HCT116 (cell line): ENCODE measurements at regions not wholly inside any gene's neighbourhood (a gene's known extent, or its start where the extent isn't known, plus 50 kb on each side); places are given as distances from the start of the nearest gene placed in this dataset.

ENCODE experiments used
- ATF3 ChIP-seq: IDR thresholded peaks from 2 replicates; pipeline ENCODE4 v1.6.1; 2012
- CTCF ChIP-seq, 3 experiments: fragments of 200-600 bp in 1 of 3; sonication (generic) in 1 of 3; IDR thresholded peaks in 2 of 3; conservative IDR thresholded peaks in 1 of 3; 2 replicates each; pipeline ENCODE4 v1.5.1; 2012 to 2017; ENCODE audit warnings: low read depth in 2 of 3, low read length in 2 of 3, antibody characterized with exemption in 1 of 3, borderline replicate concordance in 1 of 3, control low read depth in 1 of 3, mild to moderate bottlenecking in 1 of 3, mixed read lengths in 1 of 3, mixed run types in 1 of 3, moderate library complexity in 1 of 3; ENCODE audit not compliant: insufficient read depth in 1 of 3
- EGR1 ChIP-seq: IDR thresholded peaks from 2 replicates; pipeline ENCODE4 v1.6.1; 2012; ENCODE audit warnings: low read depth
- EZH2 ChIP-seq: fragments of 200-600 bp; sonication (generic); IDR thresholded peaks from 2 replicates; pipeline ENCODE4 v1.6.1; 2017; ENCODE audit warnings: antibody characterized with exemption, mixed run types
- POLR2A ChIP-seq: IDR thresholded peaks from 2 replicates; pipeline ENCODE4 v1.7.0; 2011; ENCODE audit warnings: borderline replicate concordance; ENCODE audit not compliant: insufficient read depth, insufficient read length; ENCODE audit errors: extremely low read depth
- RAD21 ChIP-seq: IDR thresholded peaks from 2 replicates; pipeline ENCODE4 v1.6.1; 2012; ENCODE audit warnings: low read depth, mild to moderate bottlenecking
- SIN3A ChIP-seq: IDR thresholded peaks from 2 replicates; pipeline ENCODE4 v1.6.1; 2012; ENCODE audit warnings: low read depth

GRCh38 chr19:28396287-28396831, 816.6 kb downstream of the UQCRFS1 start:
- TF ChIP-seq EZH2: no peak
- TF ChIP-seq CTCF (IDR thresholded peaks at IDR 0.05 in 2 of 3, conservative IDR thresholded peaks at IDR 0.05 in 1 of 3; ENCODE audit: borderline replicate concordance in 1 of 3, insufficient read depth in 1 of 3, low read depth in 2 of 3, low read length in 2 of 3): no peak
- TF ChIP-seq EGR1: no peak
- TF ChIP-seq RAD21: no peak
- no peak for TF ChIP-seq ATF3
- TF ChIP-seq SIN3A: no peak
- TF ChIP-seq POLR2A: no peak
